H1 (cell line): ENCODE measurements at regions not wholly inside any gene's neighbourhood (a gene's known extent, or its start where the extent isn't known, plus 50 kb on each side); places are given as distances from the start of the nearest gene placed in this dataset.

Source experiments
- CTCF ChIA-PET: fragments of 300-600 bp; sonication (Branson Sonifier 250); formaldehyde crosslinking; loops from one replicate; lab custom pipeline; 2021; ENCODE audit not compliant: partially characterized antibody; lab: Charles Lee
- POLR2A ChIA-PET: fragments of 300-600 bp; sonication (Branson Sonifier 250); formaldehyde crosslinking; loops from one replicate; lab custom pipeline; 2021; ENCODE audit warnings: inconsistent platforms; ENCODE audit not compliant: partially characterized antibody; lab: Charles Lee
- DNase-seq, 2 experiments: peaks; one replicate each; pipeline versions ENCODE4 v3.0.0 to v3.0.0-alpha.2; 2010 to 2022; ENCODE audit warnings: low spot score in 2 of 2, low read depth in 1 of 2, mixed read lengths in 1 of 2
- FAIRE-seq: peaks from 2 replicates; lab custom pipeline; 2011; peaks lifted over from hg19 to GRCh38; lab: Jason Lieb, UNC
- H2AFZ ChIP-seq: 2 replicates; pipeline ENCODE4 v1.8.1; 2012; ENCODE audit warnings: low read length, inconsistent platforms
- H2AK5ac ChIP-seq: 2 replicates; pipeline ENCODE4 v1.6.1; 2013; ENCODE audit warnings: low read depth, low read length
- H2BK120ac ChIP-seq: replicated peaks from 2 replicates; pipeline ENCODE3; 2013; ENCODE audit warnings: low read depth, low read length, inconsistent platforms
- H2BK12ac ChIP-seq: 2 replicates; pipeline ENCODE4 v1.6.1; 2013; ENCODE audit warnings: low read depth, low read length
- H2BK15ac ChIP-seq: 2 replicates; pipeline ENCODE4 v1.6.1; 2013; ENCODE audit warnings: low read length
- H2BK20ac ChIP-seq: 2 replicates; pipeline ENCODE4 v1.6.1; 2013; ENCODE audit warnings: low read length
- H2BK5ac ChIP-seq: 2 replicates; pipeline ENCODE4 v1.6.1; 2013; ENCODE audit warnings: low read depth, low read length
- H3K14ac ChIP-seq: 2 replicates; pipeline ENCODE4 v1.6.1; 2013; ENCODE audit warnings: inconsistent platforms; ENCODE audit not compliant: insufficient read length
- H3K18ac ChIP-seq: 2 replicates; pipeline ENCODE4 v1.6.1; 2013; ENCODE audit warnings: low read length; ENCODE audit errors: extremely low read depth
- H3K23ac ChIP-seq: 2 replicates; pipeline ENCODE4 v1.6.1; 2013; ENCODE audit warnings: inconsistent platforms; ENCODE audit not compliant: insufficient read length
- H3K23me2 ChIP-seq: 2 replicates; pipeline ENCODE4 v1.6.1; 2013; ENCODE audit warnings: low read depth, low read length
- H3K27ac ChIP-seq: 2 replicates; pipeline ENCODE4 v1.6.1; 2011; ENCODE audit warnings: low read depth, low read length, inconsistent platforms
- H3K27me3 ChIP-seq, 4 experiments: replicated peaks in 1 of 4; 1 replicate in 1 of 4; 2 replicates in 3 of 4; pipeline versions ENCODE4 v1.6.1 to v1.8.1; 2011 to 2013; ENCODE audit warnings: low read length in 3 of 4, mild to moderate bottlenecking in 3 of 4, inconsistent platforms in 2 of 4, mixed read lengths in 2 of 4, moderate library complexity in 1 of 4; ENCODE audit not compliant: control insufficient read depth in 3 of 4, insufficient read depth in 3 of 4; ENCODE audit errors: extremely low read depth in 1 of 4
- H3K36me3 ChIP-seq, 4 experiments: 2 replicates each; pipeline versions ENCODE4 v1.6.1 to v1.8.1; 2011 to 2013; ENCODE audit warnings: mild to moderate bottlenecking in 4 of 4, low read length in 3 of 4, moderate library complexity in 2 of 4, control low read depth in 1 of 4, inconsistent platforms in 1 of 4; ENCODE audit not compliant: insufficient read depth in 4 of 4, control insufficient read depth in 2 of 4
- H3K4ac ChIP-seq: replicated peaks from 2 replicates; pipeline ENCODE3; 2013; ENCODE audit warnings: low read length, low read depth, mixed read lengths, inconsistent platforms; ENCODE audit not compliant: insufficient read length
- H3K4me1 ChIP-seq, 4 experiments: replicated peaks in 1 of 4; 1 replicate in 1 of 4; 2 replicates in 3 of 4; pipeline versions ENCODE4 v1.6.1 to v1.8.1; 2011 to 2013; ENCODE audit warnings: low read length in 3 of 4, inconsistent platforms in 2 of 4, mixed read lengths in 1 of 4; ENCODE audit not compliant: insufficient read depth in 4 of 4, control insufficient read depth in 3 of 4
- H3K4me2 ChIP-seq, 2 experiments: 2 replicates each; pipeline versions ENCODE4 v1.6.1 to v1.8.1; 2011 to 2013; ENCODE audit warnings: low read depth in 2 of 2, low read length in 2 of 2, control low read depth in 1 of 2, inconsistent platforms in 1 of 2, mild to moderate bottlenecking in 1 of 2; ENCODE audit not compliant: insufficient read depth in 1 of 2
- H3K4me3 ChIP-seq, 4 experiments: fragments of 200-600, 300-600 bp in 1 of 4; sonication (generic), shearing (Covaris generic), sonication (Bioruptor Twin) in 1 of 4; 2 replicates each; pipeline versions ENCODE4 v1.5.1 to v1.8.1; 2011 to 2016; ENCODE audit warnings: low read length in 4 of 4, low read depth in 3 of 4, control low read depth in 2 of 4, inconsistent platforms in 2 of 4, mild to moderate bottlenecking in 2 of 4, mixed read lengths in 1 of 4, moderate library complexity in 1 of 4; ENCODE audit not compliant: insufficient read depth in 2 of 4; ENCODE audit errors: extremely low read depth in 1 of 4
- H3K56ac ChIP-seq: replicated peaks from 2 replicates; pipeline ENCODE3; 2013; ENCODE audit warnings: low read depth, mild to moderate bottlenecking, mixed read lengths, low read length, inconsistent platforms; ENCODE audit not compliant: insufficient read length
- H3K79me1 ChIP-seq: 2 replicates; pipeline ENCODE4 v1.6.1; 2013; ENCODE audit warnings: low read depth, low read length, control low read depth
- H3K79me2 ChIP-seq, 2 experiments: 2 replicates each; pipeline versions ENCODE4 v1.6.1 to v1.8.1; 2012 to 2013; ENCODE audit warnings: low read length in 2 of 2, mild to moderate bottlenecking in 2 of 2, inconsistent platforms in 1 of 2; ENCODE audit not compliant: insufficient read depth in 2 of 2, control insufficient read depth in 1 of 2
- H3K9ac ChIP-seq, 4 experiments: replicated peaks in 1 of 4; 1 replicate in 1 of 4; 2 replicates in 3 of 4; pipeline versions ENCODE4 v1.6.1 to v1.8.1; 2011 to 2013; ENCODE audit warnings: low read depth in 3 of 4, low read length in 3 of 4, control low read depth in 2 of 4, mild to moderate bottlenecking in 2 of 4, moderate library complexity in 2 of 4, inconsistent platforms in 1 of 4; ENCODE audit errors: extremely low read depth in 1 of 4
- H3K9me3 ChIP-seq, 2 experiments: 2 replicates each; pipeline versions ENCODE4 v1.6.1 to v1.8.1; 2012 to 2013; ENCODE audit warnings: mild to moderate bottlenecking in 2 of 2, moderate library complexity in 2 of 2, control low read depth in 1 of 2, inconsistent platforms in 1 of 2, low read depth in 1 of 2, low read length in 1 of 2, mixed read lengths in 1 of 2; ENCODE audit not compliant: insufficient read depth in 2 of 2
- H4K20me1 ChIP-seq, 2 experiments: replicated peaks in 1 of 2; 2 replicates each; pipeline versions ENCODE3 to v1.8.1; 2011 to 2013; ENCODE audit warnings: inconsistent platforms in 2 of 2, low read length in 2 of 2, mild to moderate bottlenecking in 1 of 2; ENCODE audit not compliant: insufficient read depth in 2 of 2, control insufficient read depth in 1 of 2
- H4K5ac ChIP-seq: 2 replicates; pipeline ENCODE4 v1.6.1; 2013; ENCODE audit warnings: low read length, low read depth, mixed read lengths, inconsistent platforms; ENCODE audit not compliant: insufficient read length
- H4K8ac ChIP-seq: 2 replicates; pipeline ENCODE4 v1.8.0; 2013; ENCODE audit warnings: mild to moderate bottlenecking, moderate library complexity, low read length, inconsistent platforms; ENCODE audit not compliant: insufficient read depth; ENCODE audit errors: extremely low read depth
- H4K91ac ChIP-seq: replicated peaks from 2 replicates; pipeline ENCODE3; 2013; ENCODE audit warnings: low read length, mixed read lengths, inconsistent platforms; ENCODE audit not compliant: insufficient read length
- BACH1 ChIP-seq: IDR thresholded peaks from 2 replicates; pipeline ENCODE4 v1.6.1; 2012; ENCODE audit warnings: low read length, improper control_type of control experiment
- CHD1 ChIP-seq: IDR thresholded peaks from 2 replicates; pipeline ENCODE4 v1.6.1; 2012; ENCODE audit warnings: low read depth, low read length, improper control_type of control experiment
- GABPA ChIP-seq: IDR thresholded peaks from 2 replicates; pipeline ENCODE4 v1.6.1; 2011; ENCODE audit warnings: mild to moderate bottlenecking, low read length, moderate library complexity, borderline replicate concordance; ENCODE audit not compliant: insufficient read depth
- GTF2F1 ChIP-seq: IDR thresholded peaks from 2 replicates; pipeline ENCODE4 v1.6.1; 2012; ENCODE audit warnings: low read depth, low read length, improper control_type of control experiment, borderline replicate concordance
- KDM4A ChIP-seq: IDR thresholded peaks from one replicate; pipeline ENCODE4 v1.7.1; 2012; ENCODE audit warnings: low read depth, mild to moderate bottlenecking, moderate library complexity, low read length, inconsistent platforms; ENCODE audit not compliant: severe bottlenecking
- NRF1 ChIP-seq: IDR thresholded peaks from 2 replicates; pipeline ENCODE4 v1.6.1; 2011; ENCODE audit warnings: mild to moderate bottlenecking, low read depth, low read length, improper control_type of control experiment
- PHF8 ChIP-seq: fragments of 200-600 bp; sonication (generic); conservative IDR thresholded peaks from 2 replicates; pipeline ENCODE4 v1.7.1; 2012; ENCODE audit warnings: low read depth, mild to moderate bottlenecking, inconsistent platforms, low read length, moderate library complexity
- POU5F1 ChIP-seq: IDR thresholded peaks from 2 replicates; pipeline ENCODE4 v1.6.1; 2011; ENCODE audit warnings: low read depth, mild to moderate bottlenecking, low read length, moderate library complexity
- TCF12 ChIP-seq: IDR thresholded peaks from 2 replicates; pipeline ENCODE4 v1.6.1; 2011; ENCODE audit warnings: low read depth, mild to moderate bottlenecking, low read length
- YY1 ChIP-seq: IDR thresholded peaks from 2 replicates; pipeline ENCODE4 v1.6.1; 2011; ENCODE audit warnings: low read depth, mild to moderate bottlenecking, low read length
- WGBS, 2 experiments: shearing (Covaris generic) in 1 of 2; methylation state at CpG; one replicate each; pipeline versions ENCODE4 v1.1.6 to v1.1.7; 2013 to 2015; ENCODE audit warnings: low lambda C conversion rate in 2 of 2, mixed read lengths in 2 of 2, inconsistent platforms in 1 of 2, low coverage in 1 of 2, missing lambda C conversion rate in 1 of 2; ENCODE audit not compliant: insufficient replicate concordance in 2 of 2, insufficient coverage in 1 of 2, insufficient read length in 1 of 2; ENCODE audit errors: extremely low coverage in 1 of 2, missing lambda C conversion rate in 1 of 2; 5-methylcytosine and 5-hydroxymethylcytosine counted together

GRCh38 chr6:117145940-117146339 is 119.4 kb upstream of the VGLL2 start:
- no peaks in the 10 kb centered on the region for H3K36me3 ChIP-seq
- POLR2A ChIA-PET = no interaction called here
- peaks cover 0 to 6% (median 0%) of the 10 kb centered on the region in 4 experiments; a peak in 1 of 7 replicates for H3K4me1 ChIP-seq
- H3K56ac ChIP-seq = no peak overlapping the region
- no peak overlapping the region for H2BK5ac ChIP-seq
- H3K14ac ChIP-seq = no peak overlapping the region
- H3K9me3 ChIP-seq = peaks cover 7 to 14% of the 10 kb centered on the region in 2 experiments
- WGBS, 2 experiments = 90% methylated on average over 2 of the region's 2 CpGs; no CpG with 5 or more reads in 1 of the 2 experiments
- H2AK5ac ChIP-seq = no peak overlapping the region
- H3K18ac ChIP-seq = no peak overlapping the region
- TF ChIP-seq YY1 = no peak
- no peak for TF ChIP-seq PHF8
- TF ChIP-seq KDM4A = no peak
- no peak for TF ChIP-seq GTF2F1
- TF ChIP-seq BACH1 = no peak
- no peak for TF ChIP-seq NRF1
- TF ChIP-seq GABPA = no peak
- TF ChIP-seq POU5F1 = no peak
- TF ChIP-seq CHD1 = no peak
- no peak for TF ChIP-seq TCF12
- TF ChIP-seq, all 59 proteins: peak for 0
- Histone ChIP-seq H2AFZ (no peak overlapping the region), H2BK120ac (no peak overlapping the region), H4K8ac (no peak overlapping the region), H3K23me2 (no peaks in the 10 kb centered on the region), H2BK15ac (no peak overlapping the region), H3K4ac (no peak overlapping the region), H3K4me2 (no peak overlapping the region), H2BK12ac (no peak overlapping the region), H2BK20ac (no peak overlapping the region), H4K91ac (no peak overlapping the region), H3K23ac (no peak overlapping the region), H4K5ac (no peak overlapping the region), H3K79me1 (no peaks in the 10 kb centered on the region), H3K9ac (no peak overlapping the region), H4K20me1 (no peaks in the 10 kb centered on the region), H3K4me3 (no peak overlapping the region), H3K79me2 (no peaks in the 10 kb centered on the region), H3K27me3 (no peaks in the 10 kb centered on the region), H3K27ac (no peak overlapping the region)
- FAIRE-seq (no peak), DNase-seq (no peak)
- CTCF ChIA-PET = no interaction called here
